Erythroblast (primary cell): ENCODE measurements at regions not wholly inside any gene's neighbourhood (a gene's known extent, or its start where the extent isn't known, plus 50 kb on each side); places are given as distances from the start of the nearest gene placed in this dataset.

Experiments
- GATA1 ChIP-seq: IDR thresholded peaks from 2 replicates; pipeline ENCODE4 v1.6.1; 2011; ENCODE audit warnings: low read depth, mild to moderate bottlenecking, control low read depth, low read length, moderate library complexity
- POLR2A ChIP-seq: IDR thresholded peaks from 2 replicates; pipeline ENCODE4 v1.6.1; 2011; ENCODE audit warnings: mild to moderate bottlenecking, low read length

DNA sequence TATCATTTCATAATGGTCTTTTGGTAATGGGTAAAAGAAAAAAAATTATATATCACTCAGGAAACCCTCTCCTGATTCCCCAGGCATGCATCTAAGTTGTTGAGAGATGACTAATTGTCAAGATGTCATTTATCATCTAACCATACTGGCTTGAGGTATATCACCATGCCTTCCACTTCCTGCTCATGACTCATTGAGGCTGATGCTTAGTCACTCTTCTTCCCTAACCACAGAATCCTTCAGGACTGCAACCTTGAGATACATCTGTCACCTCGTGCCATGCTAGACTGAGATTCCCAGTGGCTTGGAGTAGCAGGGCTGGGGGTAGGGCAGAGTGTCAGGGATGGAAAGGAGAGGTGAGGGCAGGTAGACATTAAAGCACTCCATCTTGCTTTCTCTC, 782.5 kb upstream of the INTU start:
- TF ChIP-seq POLR2A (no peak), GATA1 (no peak)
